ENCODE measurements at regions not wholly inside any gene's neighbourhood (a gene's known extent, or its start where the extent isn't known, plus 50 kb on each side); places are given as distances from the start of the nearest gene placed in this dataset.

DNA sequence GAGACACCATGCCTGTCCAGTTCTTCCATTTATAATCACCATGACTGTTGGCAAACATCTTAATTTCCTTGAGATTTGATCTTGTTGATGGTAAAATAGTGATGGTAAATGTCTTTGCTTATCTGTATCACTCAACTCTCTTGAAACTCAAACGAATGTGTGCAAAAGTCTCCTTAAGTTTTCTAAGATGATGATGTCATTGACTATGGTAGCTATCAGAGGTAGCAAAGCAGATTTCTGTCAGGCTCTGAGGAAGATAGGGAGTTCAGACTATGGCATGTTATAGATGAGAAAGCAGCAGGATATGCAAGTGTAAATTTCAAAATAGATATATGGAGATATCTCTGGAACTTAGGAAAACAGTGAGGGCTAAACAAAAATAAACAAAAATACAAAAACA, 121.0 kb upstream of the GJE1 start:
- POLR2A ChIA-PET = no interaction called here

GRCh38 chr6:142011156-142011555, 121.6 kb upstream of the GJE1 start:
- ChIA-PET CTCF (no interaction called here), POLR2A (no interaction called here)
- Mint-ChIP-seq H3K4me1 (no peaks in the 10 kb centered on the region), H3K27ac (no peak overlapping the region), H3K9me3 (no peaks in the 10 kb centered on the region), H3K27me3 (no peaks in the 10 kb centered on the region), H3K36me3 (ENCODE audit: low read depth) (no peaks in the 10 kb centered on the region), H3K4me3 (no peak overlapping the region)
- intact Hi-C loops (cut with micrococcal nuclease) = no loop called here
- no peak for ATAC-seq (ENCODE audit: low read depth)
- no peak for DNase-seq
- no peak for TF ChIP-seq CTCF (IDR thresholded peaks at IDR 0.05)

More for the DNA sequence above, 121.0 kb upstream of the GJE1 start:
- intact Hi-C loops (cut with micrococcal nuclease) = no loop called here
- Mint-ChIP-seq H3K27ac (no peak overlapping the region), H3K4me3 (no peak overlapping the region), H3K36me3 (ENCODE audit: low read depth) (no peaks in the 10 kb centered on the region), H3K4me1 (no peaks in the 10 kb centered on the region), H3K27me3 (no peaks in the 10 kb centered on the region), H3K9me3 (no peaks in the 10 kb centered on the region)
- ATAC-seq (ENCODE audit: low read depth) (no peak), DNase-seq (no peak)
- CTCF ChIA-PET = no interaction called here
- TF ChIP-seq CTCF (IDR thresholded peaks at IDR 0.05) = no peak

- DNase-seq (no peak), ATAC-seq (ENCODE audit: low read depth) (no peak)
- no peaks in the 10 kb centered on the region for H3K27me3 Mint-ChIP-seq
- ChIA-PET POLR2A (no interaction called here), CTCF (no interaction called here)
- no peak overlapping the region for H3K27ac Mint-ChIP-seq
- H3K36me3 Mint-ChIP-seq (ENCODE audit: low read depth) = no peaks in the 10 kb centered on the region
- no peaks in the 10 kb centered on the region for H3K4me1 Mint-ChIP-seq
- no peaks in the 10 kb centered on the region for H3K9me3 Mint-ChIP-seq
- H3K4me3 Mint-ChIP-seq = no peak overlapping the region
- no peak for TF ChIP-seq CTCF (IDR thresholded peaks at IDR 0.05)
- intact Hi-C loops (cut with micrococcal nuclease) = no loop called here
These were observed 123.1 kb upstream of the GJE1 start for GRCh38 chr6:142009647-142010046.

DNA sequence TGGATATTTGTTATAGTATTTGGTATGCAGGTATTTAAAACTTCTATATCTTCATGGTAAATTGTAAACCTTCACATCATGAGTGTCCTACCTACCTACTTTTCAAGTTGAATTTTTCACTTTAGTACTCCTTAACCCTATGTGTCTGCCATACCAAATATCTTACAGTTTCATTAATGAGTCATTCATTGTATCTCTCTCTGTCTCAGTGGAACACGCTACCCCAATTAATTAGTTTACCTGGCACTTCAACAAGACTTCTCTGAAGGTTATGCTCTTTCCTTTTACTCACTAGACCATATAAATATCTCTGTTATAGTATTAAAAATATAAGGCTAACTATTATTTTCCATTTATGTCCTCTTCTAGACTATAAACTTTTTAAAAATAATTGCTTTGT, 123.9 kb upstream of the GJE1 start:
- TF ChIP-seq CTCF (IDR thresholded peaks at IDR 0.05) = no peak
- ChIA-PET CTCF (no interaction called here), POLR2A (no interaction called here)
- no peaks in the 10 kb centered on the region for H3K4me1 Mint-ChIP-seq
- H3K36me3 Mint-ChIP-seq (ENCODE audit: low read depth) = no peaks in the 10 kb centered on the region
- DNase-seq = no peak
- ATAC-seq (ENCODE audit: low read depth) = no peak
- H3K4me3 Mint-ChIP-seq = no peak overlapping the region
- no peak overlapping the region for H3K27ac Mint-ChIP-seq
- no peaks in the 10 kb centered on the region for H3K27me3 Mint-ChIP-seq
- intact Hi-C loops (cut with micrococcal nuclease) = no loop called here
- no peaks in the 10 kb centered on the region for H3K9me3 Mint-ChIP-seq

GRCh38 chr6:142008016-142008735, 124.5 kb upstream of the GJE1 start:
- Mint-ChIP-seq H3K36me3 (ENCODE audit: low read depth) (no peaks in the 10 kb centered on the region), H3K27me3 (no peaks in the 10 kb centered on the region), H3K9me3 (no peaks in the 10 kb centered on the region), H3K4me3 (no peak overlapping the region), H3K4me1 (no peaks in the 10 kb centered on the region), H3K27ac (no peak overlapping the region)
- POLR2A ChIA-PET = no interaction called here
- no peak for DNase-seq
- intact Hi-C loops (cut with micrococcal nuclease) = no loop called here
- no peak for ATAC-seq (ENCODE audit: low read depth)
- no peak for TF ChIP-seq CTCF (IDR thresholded peaks at IDR 0.05)
- CTCF ChIA-PET = no interaction called here
